ENCODE measurements at regions not wholly inside any gene's neighbourhood (a gene's known extent, or its start where the extent isn't known, plus 50 kb on each side); places are given as distances from the start of the nearest gene placed in this dataset.

DNA sequence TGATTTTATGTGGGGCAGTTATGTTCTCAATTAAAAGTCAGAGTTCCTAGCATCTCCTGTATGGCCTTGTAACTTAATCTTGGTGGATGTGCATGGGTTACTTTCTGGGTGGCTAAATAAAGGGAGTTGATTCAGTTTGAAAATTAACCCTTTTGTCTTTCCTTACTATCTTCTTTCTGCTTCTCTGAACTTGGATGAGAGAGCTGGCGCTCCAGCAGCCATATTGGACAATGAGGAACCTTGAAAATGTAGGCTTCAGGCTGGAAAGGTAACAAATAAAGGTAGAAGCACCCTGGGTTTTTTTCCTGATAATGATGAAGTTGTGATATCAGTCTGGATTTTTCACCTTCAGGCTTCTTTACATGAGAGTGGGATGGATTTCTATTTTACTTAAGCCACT lies 714.1 kb upstream of the TMEM132C start:
- ChIA-PET CTCF (no interaction called here), POLR2A (no interaction called here)
- no peaks in the 10 kb centered on the region for H3K36me3 ChIP-seq (ENCODE audit: control insufficient read depth in 2 of 2, extremely low read depth in 1 of 2, insufficient read depth in 2 of 2, low read length in 2 of 2)
- no peak overlapping the region for H3K9ac ChIP-seq (replicated peaks; ENCODE audit: extremely low read depth, insufficient read depth, low read length)
- FAIRE-seq (no peak), DNase-seq (ENCODE audit: low read depth, low spot score) (no peak)
- BruUV-seq (replicated peaks) = no TSS peak
- dilution Hi-C loops (cut with MboI; ENCODE audit: extremely low pct_ligation_motif_present, low sequenced_read_pairs) = no loop called here
- H2AFZ ChIP-seq (ENCODE audit: low read depth, low read length) = no peak overlapping the region
- H3K4me2 ChIP-seq (ENCODE audit: insufficient read depth, low read length) = no peak overlapping the region
- H3K9me1 ChIP-seq (replicated peaks; ENCODE audit: control insufficient read depth, extremely low read depth, insufficient read depth, low read length) = no peaks in the 10 kb centered on the region
- H3K27ac ChIP-seq (ENCODE audit: insufficient read depth, low read depth, low read length) = no peak overlapping the region
- no peaks in the 10 kb centered on the region for H4K20me1 ChIP-seq (replicated peaks; ENCODE audit: control insufficient read depth, extremely low read depth, insufficient read depth, low read length)
- no peaks in the 10 kb centered on the region for H3K4me1 ChIP-seq (ENCODE audit: control insufficient read depth, extremely low read depth, insufficient read depth, low read length)
- intact Hi-C loops (cut with micrococcal nuclease) = no loop called here
- H3K79me2 ChIP-seq (ENCODE audit: control insufficient read depth, insufficient read depth, low read length) = no peaks in the 10 kb centered on the region
- H3K27me3 ChIP-seq (ENCODE audit: control insufficient read depth in 2 of 2, insufficient read depth in 2 of 2, low read length in 2 of 2) = no peaks in the 10 kb centered on the region
- peaks cover 4% of the 10 kb centered on the region for H3K9me3 ChIP-seq (replicated peaks; ENCODE audit: control insufficient read depth, insufficient read depth, low read length)
- H3K4me3 ChIP-seq (replicated peaks in 1 of 3; ENCODE audit: insufficient read depth in 1 of 3, low read depth in 1 of 3, low read length in 3 of 3) = no peak overlapping the region
- no peak for TF ChIP-seq POLR2A (IDR thresholded peaks at IDR 0.05; ENCODE audit: low read depth, low read length)
- TF ChIP-seq JUN (IDR thresholded peaks at IDR 0.05; ENCODE audit: borderline replicate concordance, insufficient read depth, insufficient read length, low read depth) = no peak
- TF ChIP-seq, protein P1, sequence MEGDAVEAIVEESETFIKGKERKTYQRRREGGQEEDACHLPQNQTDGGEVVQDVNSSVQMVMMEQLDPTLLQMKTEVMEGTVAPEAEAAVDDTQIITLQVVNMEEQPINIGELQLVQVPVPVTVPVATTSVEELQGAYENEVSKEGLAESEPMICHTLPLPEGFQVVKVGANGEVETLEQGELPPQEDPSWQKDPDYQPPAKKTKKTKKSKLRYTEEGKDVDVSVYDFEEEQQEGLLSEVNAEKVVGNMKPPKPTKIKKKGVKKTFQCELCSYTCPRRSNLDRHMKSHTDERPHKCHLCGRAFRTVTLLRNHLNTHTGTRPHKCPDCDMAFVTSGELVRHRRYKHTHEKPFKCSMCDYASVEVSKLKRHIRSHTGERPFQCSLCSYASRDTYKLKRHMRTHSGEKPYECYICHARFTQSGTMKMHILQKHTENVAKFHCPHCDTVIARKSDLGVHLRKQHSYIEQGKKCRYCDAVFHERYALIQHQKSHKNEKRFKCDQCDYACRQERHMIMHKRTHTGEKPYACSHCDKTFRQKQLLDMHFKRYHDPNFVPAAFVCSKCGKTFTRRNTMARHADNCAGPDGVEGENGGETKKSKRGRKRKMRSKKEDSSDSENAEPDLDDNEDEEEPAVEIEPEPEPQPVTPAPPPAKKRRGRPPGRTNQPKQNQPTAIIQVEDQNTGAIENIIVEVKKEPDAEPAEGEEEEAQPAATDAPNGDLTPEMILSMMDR (IDR thresholded peaks at IDR 0.05; ENCODE audit: extremely low read depth in 1 of 2, insufficient read depth in 1 of 2, low read depth in 1 of 2, low read length in 2 of 2) = no peak
- no peak for TF ChIP-seq EZH2 (IDR thresholded peaks at IDR 0.05; ENCODE audit: borderline replicate concordance, low read depth, low read length, severe bottlenecking)
- no peak for TF ChIP-seq POLR2AphosphoS5 (IDR thresholded peaks at IDR 0.05; ENCODE audit: insufficient read depth, low read depth, low read length)
- TF ChIP-seq, protein P2, sequence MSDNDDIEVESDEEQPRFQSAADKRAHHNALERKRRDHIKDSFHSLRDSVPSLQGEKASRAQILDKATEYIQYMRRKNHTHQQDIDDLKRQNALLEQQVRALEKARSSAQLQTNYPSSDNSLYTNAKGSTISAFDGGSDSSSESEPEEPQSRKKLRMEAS (IDR thresholded peaks at IDR 0.05; ENCODE audit: insufficient read depth, insufficient read length) = no peak
- no peak for TF ChIP-seq MYC (IDR thresholded peaks at IDR 0.05; ENCODE audit: low read depth, low read length)
- TF ChIP-seq GATA2 (IDR thresholded peaks at IDR 0.05; ENCODE audit: insufficient read depth, insufficient read length, low read depth, low read length) = no peak
- TF ChIP-seq FOS (IDR thresholded peaks at IDR 0.05; ENCODE audit: borderline replicate concordance, insufficient read depth, low read length) = no peak

All from endothelial cell of umbilical vein (primary cell).